ENCODE measurements at regions not wholly inside any gene's neighbourhood (a gene's known extent, or its start where the extent isn't known, plus 50 kb on each side); places are given as distances from the start of the nearest gene placed in this dataset.

DNA sequence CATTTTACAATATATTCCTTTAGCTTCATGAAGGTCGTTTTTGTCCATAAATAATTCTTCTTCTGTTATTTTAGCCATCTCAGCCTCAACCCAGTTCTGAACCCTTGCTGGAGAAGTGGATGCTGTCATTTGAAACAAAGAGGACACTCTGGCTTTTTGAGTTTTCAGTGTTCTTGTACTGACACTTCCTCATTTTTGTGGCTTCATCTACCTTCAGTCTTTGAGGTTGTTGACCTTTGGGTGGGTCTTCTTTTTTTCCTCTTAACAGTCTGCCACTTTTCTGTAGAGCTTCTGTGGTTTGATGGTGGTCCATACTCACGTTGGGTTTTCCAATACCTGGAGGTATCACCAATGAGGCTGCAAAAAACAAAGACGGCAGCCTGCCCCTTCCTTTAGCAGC lies 650.9 kb downstream of the PDCD6IP start:
- DNase-seq (ENCODE audit: low read depth in 1 of 2, low spot score in 1 of 2) = no peak
- Histone ChIP-seq H3K27ac (replicated peaks) (no peak overlapping the region), H3K27me3 (ENCODE audit: insufficient read depth, poor library complexity, severe bottlenecking) (no peaks in the 10 kb centered on the region), H3K4me3 (replicated peaks; ENCODE audit: insufficient read depth, low read length) (no peak overlapping the region)
- TF ChIP-seq POLR2AphosphoS5 (IDR thresholded peaks at IDR 0.05; ENCODE audit: low read depth) (no peak), GABPA (IDR thresholded peaks at IDR 0.05; ENCODE audit: low read depth) (no peak), SPI1 (IDR thresholded peaks at IDR 0.05; ENCODE audit: borderline replicate concordance, low read depth) (peak; percentile 74)

DNA sequence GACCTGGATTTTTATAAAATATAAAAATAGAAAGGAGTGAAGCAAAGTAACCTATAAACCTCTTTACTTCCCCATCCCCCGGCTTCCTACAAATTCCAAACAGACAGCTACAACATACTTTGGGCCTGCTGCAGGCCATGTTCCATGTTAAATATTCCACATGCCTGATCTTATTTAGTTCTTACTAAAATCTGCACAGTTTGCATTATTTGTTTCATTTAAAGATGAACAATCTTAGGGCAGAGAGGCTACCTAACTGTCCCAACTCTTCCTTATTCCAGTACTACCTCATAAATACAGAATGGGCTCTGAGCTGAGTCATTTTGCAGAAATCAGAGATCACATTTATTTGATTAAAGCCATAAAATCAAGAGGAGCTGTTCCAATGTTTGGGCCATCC lies 665.0 kb downstream of the PDCD6IP start:
- DNase-seq (ENCODE audit: low read depth in 1 of 2, low spot score in 1 of 2) = no peak
- H3K27me3 ChIP-seq (ENCODE audit: insufficient read depth, poor library complexity, severe bottlenecking) = no peaks in the 10 kb centered on the region
- H3K4me3 ChIP-seq (replicated peaks; ENCODE audit: insufficient read depth, low read length) = no peak overlapping the region
- no peak overlapping the region for H3K27ac ChIP-seq (replicated peaks)
- no peak for TF ChIP-seq SPI1 (IDR thresholded peaks at IDR 0.05; ENCODE audit: borderline replicate concordance, low read depth)
- no peak for TF ChIP-seq GABPA (IDR thresholded peaks at IDR 0.05; ENCODE audit: low read depth)
- TF ChIP-seq POLR2AphosphoS5 (IDR thresholded peaks at IDR 0.05; ENCODE audit: low read depth) = no peak
- TF ChIP-seq, protein P1, sequence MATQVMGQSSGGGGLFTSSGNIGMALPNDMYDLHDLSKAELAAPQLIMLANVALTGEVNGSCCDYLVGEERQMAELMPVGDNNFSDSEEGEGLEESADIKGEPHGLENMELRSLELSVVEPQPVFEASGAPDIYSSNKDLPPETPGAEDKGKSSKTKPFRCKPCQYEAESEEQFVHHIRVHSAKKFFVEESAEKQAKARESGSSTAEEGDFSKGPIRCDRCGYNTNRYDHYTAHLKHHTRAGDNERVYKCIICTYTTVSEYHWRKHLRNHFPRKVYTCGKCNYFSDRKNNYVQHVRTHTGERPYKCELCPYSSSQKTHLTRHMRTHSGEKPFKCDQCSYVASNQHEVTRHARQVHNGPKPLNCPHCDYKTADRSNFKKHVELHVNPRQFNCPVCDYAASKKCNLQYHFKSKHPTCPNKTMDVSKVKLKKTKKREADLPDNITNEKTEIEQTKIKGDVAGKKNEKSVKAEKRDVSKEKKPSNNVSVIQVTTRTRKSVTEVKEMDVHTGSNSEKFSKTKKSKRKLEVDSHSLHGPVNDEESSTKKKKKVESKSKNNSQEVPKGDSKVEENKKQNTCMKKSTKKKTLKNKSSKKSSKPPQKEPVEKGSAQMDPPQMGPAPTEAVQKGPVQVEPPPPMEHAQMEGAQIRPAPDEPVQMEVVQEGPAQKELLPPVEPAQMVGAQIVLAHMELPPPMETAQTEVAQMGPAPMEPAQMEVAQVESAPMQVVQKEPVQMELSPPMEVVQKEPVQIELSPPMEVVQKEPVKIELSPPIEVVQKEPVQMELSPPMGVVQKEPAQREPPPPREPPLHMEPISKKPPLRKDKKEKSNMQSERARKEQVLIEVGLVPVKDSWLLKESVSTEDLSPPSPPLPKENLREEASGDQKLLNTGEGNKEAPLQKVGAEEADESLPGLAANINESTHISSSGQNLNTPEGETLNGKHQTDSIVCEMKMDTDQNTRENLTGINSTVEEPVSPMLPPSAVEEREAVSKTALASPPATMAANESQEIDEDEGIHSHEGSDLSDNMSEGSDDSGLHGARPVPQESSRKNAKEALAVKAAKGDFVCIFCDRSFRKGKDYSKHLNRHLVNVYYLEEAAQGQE (IDR thresholded peaks at IDR 0.05; ENCODE audit: insufficient replicate concordance, low read depth) = no peak
- TF ChIP-seq, protein P2, sequence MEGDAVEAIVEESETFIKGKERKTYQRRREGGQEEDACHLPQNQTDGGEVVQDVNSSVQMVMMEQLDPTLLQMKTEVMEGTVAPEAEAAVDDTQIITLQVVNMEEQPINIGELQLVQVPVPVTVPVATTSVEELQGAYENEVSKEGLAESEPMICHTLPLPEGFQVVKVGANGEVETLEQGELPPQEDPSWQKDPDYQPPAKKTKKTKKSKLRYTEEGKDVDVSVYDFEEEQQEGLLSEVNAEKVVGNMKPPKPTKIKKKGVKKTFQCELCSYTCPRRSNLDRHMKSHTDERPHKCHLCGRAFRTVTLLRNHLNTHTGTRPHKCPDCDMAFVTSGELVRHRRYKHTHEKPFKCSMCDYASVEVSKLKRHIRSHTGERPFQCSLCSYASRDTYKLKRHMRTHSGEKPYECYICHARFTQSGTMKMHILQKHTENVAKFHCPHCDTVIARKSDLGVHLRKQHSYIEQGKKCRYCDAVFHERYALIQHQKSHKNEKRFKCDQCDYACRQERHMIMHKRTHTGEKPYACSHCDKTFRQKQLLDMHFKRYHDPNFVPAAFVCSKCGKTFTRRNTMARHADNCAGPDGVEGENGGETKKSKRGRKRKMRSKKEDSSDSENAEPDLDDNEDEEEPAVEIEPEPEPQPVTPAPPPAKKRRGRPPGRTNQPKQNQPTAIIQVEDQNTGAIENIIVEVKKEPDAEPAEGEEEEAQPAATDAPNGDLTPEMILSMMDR (IDR thresholded peaks at IDR 0.05; ENCODE audit: insufficient read depth, low read length) = no peak

DNA sequence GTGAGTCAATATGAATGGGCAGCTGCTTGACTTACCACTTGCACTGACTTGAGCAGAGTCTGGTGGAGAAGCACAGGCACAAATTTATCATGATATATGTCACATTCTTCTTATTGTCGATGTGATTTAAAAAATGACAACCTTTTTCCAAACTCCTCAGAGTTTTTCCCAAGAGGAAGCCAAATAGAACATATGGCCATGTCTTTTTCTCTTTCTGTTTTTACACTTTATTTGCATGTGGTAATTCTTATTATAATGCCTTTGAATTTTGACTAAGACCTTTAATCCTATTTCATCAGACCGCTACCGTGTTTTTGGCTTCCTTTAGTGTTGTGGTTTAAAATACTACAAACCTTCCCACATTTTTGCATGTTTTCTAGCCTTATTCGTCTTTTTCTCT lies 666.2 kb downstream of the PDCD6IP start:
- Histone ChIP-seq H3K27ac (replicated peaks) (no peak overlapping the region), H3K4me3 (replicated peaks; ENCODE audit: insufficient read depth, low read length) (no peak overlapping the region), H3K27me3 (ENCODE audit: insufficient read depth, poor library complexity, severe bottlenecking) (no peaks in the 10 kb centered on the region)
- DNase-seq (ENCODE audit: low read depth in 1 of 2, low spot score in 1 of 2) = no peak
- TF ChIP-seq GABPA (IDR thresholded peaks at IDR 0.05; ENCODE audit: low read depth) = no peak
- TF ChIP-seq, protein P2 (IDR thresholded peaks at IDR 0.05; ENCODE audit: insufficient read depth, low read length) = no peak
- TF ChIP-seq POLR2AphosphoS5 (IDR thresholded peaks at IDR 0.05; ENCODE audit: low read depth) = no peak
- TF ChIP-seq SPI1 (IDR thresholded peaks at IDR 0.05; ENCODE audit: borderline replicate concordance, low read depth) = no peak
- TF ChIP-seq, protein P1 (IDR thresholded peaks at IDR 0.05; ENCODE audit: insufficient replicate concordance, low read depth) = no peak

DNA sequence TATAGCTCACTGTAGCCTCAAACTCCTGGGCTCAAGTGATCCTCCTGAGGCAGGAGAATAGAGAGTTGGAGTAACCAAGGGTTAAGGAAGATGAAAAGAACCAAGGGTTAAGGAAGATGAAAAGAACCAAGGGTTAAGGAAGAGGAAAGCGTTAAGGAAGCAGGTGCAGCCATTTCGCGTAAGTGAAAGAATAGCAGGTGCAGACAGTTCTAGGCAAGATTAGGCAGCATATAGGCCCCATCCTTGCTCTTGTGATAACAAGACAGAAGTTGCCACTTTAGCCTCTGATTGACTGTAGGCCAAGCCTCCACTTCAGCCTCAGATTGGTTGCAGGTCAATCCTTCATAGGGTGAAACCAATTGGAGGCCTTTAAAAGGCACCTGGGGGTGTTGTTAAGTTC lies 677.4 kb downstream of the PDCD6IP start:
- Histone ChIP-seq H3K4me3 (replicated peaks; ENCODE audit: insufficient read depth, low read length) (no peak overlapping the region), H3K27me3 (ENCODE audit: insufficient read depth, poor library complexity, severe bottlenecking) (no peaks in the 10 kb centered on the region), H3K27ac (replicated peaks) (no peak overlapping the region)
- no peak for DNase-seq (ENCODE audit: low read depth in 1 of 2, low spot score in 1 of 2)
- TF ChIP-seq, protein P1 (IDR thresholded peaks at IDR 0.05; ENCODE audit: insufficient replicate concordance, low read depth) = no peak
- no peak for TF ChIP-seq POLR2AphosphoS5 (IDR thresholded peaks at IDR 0.05; ENCODE audit: low read depth)
- TF ChIP-seq, protein P2 (IDR thresholded peaks at IDR 0.05; ENCODE audit: insufficient read depth, low read length) = no peak
- TF ChIP-seq SPI1 (IDR thresholded peaks at IDR 0.05; ENCODE audit: borderline replicate concordance, low read depth) = no peak

Measured in HL-60 (cell line).